ENCODE measurements at regions not wholly inside any gene's neighbourhood (a gene's known extent, or its start where the extent isn't known, plus 50 kb on each side); places are given as distances from the start of the nearest gene placed in this dataset.

- no peak for TF ChIP-seq POLR2A (IDR thresholded peaks at IDR 0.05)
- TF ChIP-seq CTCF (IDR thresholded peaks at IDR 0.05 in 8 of 11, conservative IDR thresholded peaks at IDR 0.05 in 3 of 11): no peak
Measured at GRCh38 chr5:35371951-35372426, 141.7 kb upstream of the PRLR start.

All from spleen (tissue), 7 donors.